ENCODE measurements at regions not wholly inside any gene's neighbourhood (a gene's known extent, or its start where the extent isn't known, plus 50 kb on each side); places are given as distances from the start of the nearest gene placed in this dataset.

DNA sequence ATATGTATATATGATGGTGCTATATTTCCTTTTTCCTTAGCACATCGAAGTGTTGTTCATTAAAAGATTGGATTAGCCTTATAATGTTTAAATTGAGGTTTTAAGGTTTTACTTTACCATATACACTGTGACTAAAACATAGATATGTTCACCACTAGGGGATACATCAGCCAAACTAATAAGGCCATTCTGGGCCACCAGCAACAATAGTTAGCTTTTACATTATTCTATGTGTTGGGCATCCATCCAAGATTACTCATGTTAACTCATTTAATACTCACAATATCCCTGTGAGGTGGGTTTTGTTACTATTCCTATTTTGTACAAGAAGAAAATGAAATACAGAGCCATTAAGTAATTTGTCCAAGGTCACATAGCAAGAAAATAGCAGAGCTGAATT is 202.6 kb upstream of the AVPR1A start (continued):
- TF ChIP-seq PAWR (CRISPR knock-in tag; IDR thresholded peaks at IDR 0.05; ENCODE audit: borderline replicate concordance) (no peak), MNT (IDR thresholded peaks at IDR 0.05) (no peak), ZNF30 (CRISPR knock-in tag; IDR thresholded peaks at IDR 0.05) (no peak), RBM39 (IDR thresholded peaks at IDR 0.05; ENCODE audit: low read depth, low read length, poor library complexity, severe bottlenecking) (no peak), SPEN (CRISPR knock-in tag; IDR thresholded peaks at IDR 0.05; ENCODE audit: low read depth) (no peak), AKAP8 (CRISPR knock-in tag; IDR thresholded peaks at IDR 0.05) (no peak), PAF1 (CRISPR knock-in tag; IDR thresholded peaks at IDR 0.05) (no peak), ZNF790 (CRISPR knock-in tag; IDR thresholded peaks at IDR 0.05; ENCODE audit: borderline replicate concordance) (no peak)
- TF ChIP-seq, protein P1, sequence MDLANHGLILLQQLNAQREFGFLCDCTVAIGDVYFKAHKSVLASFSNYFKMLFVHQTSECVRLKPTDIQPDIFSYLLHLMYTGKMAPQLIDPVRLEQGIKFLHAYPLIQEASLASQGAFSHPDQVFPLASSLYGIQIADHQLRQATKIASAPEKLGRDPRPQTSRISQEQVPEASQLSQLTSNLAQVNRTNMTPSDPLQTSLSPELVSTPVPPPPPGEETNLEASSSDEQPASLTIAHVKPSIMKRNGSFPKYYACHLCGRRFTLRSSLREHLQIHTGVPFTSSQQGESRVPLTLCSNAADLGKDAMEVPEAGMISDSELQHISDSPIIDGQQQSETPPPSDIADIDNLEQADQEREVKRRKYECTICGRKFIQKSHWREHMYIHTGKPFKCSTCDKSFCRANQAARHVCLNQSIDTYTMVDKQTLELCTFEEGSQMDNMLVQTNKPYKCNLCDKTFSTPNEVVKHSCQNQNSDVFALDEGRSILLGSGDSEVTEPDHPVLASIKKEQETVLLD (CRISPR knock-in tag; IDR thresholded peaks at IDR 0.05; ENCODE audit: low read depth), result no peak

- ChIA-PET POLR2A (no interaction called here), CTCF (ENCODE audit: low intra/inter-chr PET ratio, low total read pairs) (no interaction called here)
- intact Hi-C loops (cut with micrococcal nuclease; ENCODE audit: unreplicated experiment), result no loop called here
- H3K4me2 ChIP-seq (ENCODE audit: low read depth, low read length), result no peak overlapping the region
- no peak overlapping the region for H3K27ac ChIP-seq (ENCODE audit: extremely low read length, insufficient read depth, low read length)
- no peaks in the 10 kb centered on the region for H4K20me1 ChIP-seq (ENCODE audit: insufficient read depth, low read length)
- FAIRE-seq (no peak), DNase-seq (ENCODE audit: low spot score) (no peak), ATAC-seq (no peak)
- H3K9me3 ChIP-seq (ENCODE audit: low read length), result no peaks in the 10 kb centered on the region
- H3K4me1 ChIP-seq (ENCODE audit: insufficient read depth, low read length), result no peaks in the 10 kb centered on the region
- no peaks in the 10 kb centered on the region for H3K27me3 ChIP-seq (ENCODE audit: control insufficient read depth in 1 of 2, insufficient read depth in 2 of 2, low read length in 2 of 2)
- no peaks in the 10 kb centered on the region for H3K79me2 ChIP-seq (ENCODE audit: insufficient read depth, low read length)
- H3K4me3 ChIP-seq (replicated peaks in 1 of 3; ENCODE audit: insufficient read depth in 1 of 3, low read depth in 2 of 3, low read length in 3 of 3), result no peak overlapping the region
- no peak overlapping the region for H3K9ac ChIP-seq (ENCODE audit: insufficient read depth, low read depth, low read length)
- under 1% methylated on average over 3 of the region's 3 CpGs for WGBS (ENCODE audit: low lambda C conversion rate)
- BruUV-seq (replicated peaks), result no TSS peak
- no peak overlapping the region for H2AFZ ChIP-seq (ENCODE audit: low read length)
- H3K36me3 ChIP-seq (replicated peaks in 1 of 2; ENCODE audit: control insufficient read depth in 1 of 2, insufficient read depth in 2 of 2, low read length in 2 of 2), result no peaks in the 10 kb centered on the region
- in situ Hi-C loops (cut with HindIII; ENCODE audit: extremely low pct_ligation_motif_present, low pct_unique_long_range_greater_than_20kb), result no loop called here
- TF ChIP-seq NR2C2 (CRISPR knock-in tag; IDR thresholded peaks at IDR 0.05; ENCODE audit: borderline replicate concordance) (no peak), ZNF766 (CRISPR knock-in tag; IDR thresholded peaks at IDR 0.05; ENCODE audit: borderline replicate concordance) (no peak), REPIN1 (CRISPR knock-in tag; IDR thresholded peaks at IDR 0.05; ENCODE audit: borderline replicate concordance, low read depth) (no peak)
- TF ChIP-seq, protein P2, sequence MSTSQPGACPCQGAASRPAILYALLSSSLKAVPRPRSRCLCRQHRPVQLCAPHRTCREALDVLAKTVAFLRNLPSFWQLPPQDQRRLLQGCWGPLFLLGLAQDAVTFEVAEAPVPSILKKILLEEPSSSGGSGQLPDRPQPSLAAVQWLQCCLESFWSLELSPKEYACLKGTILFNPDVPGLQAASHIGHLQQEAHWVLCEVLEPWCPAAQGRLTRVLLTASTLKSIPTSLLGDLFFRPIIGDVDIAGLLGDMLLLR (CRISPR knock-in tag; IDR thresholded peaks at IDR 0.05), result no peak
- TF ChIP-seq, protein P3, sequence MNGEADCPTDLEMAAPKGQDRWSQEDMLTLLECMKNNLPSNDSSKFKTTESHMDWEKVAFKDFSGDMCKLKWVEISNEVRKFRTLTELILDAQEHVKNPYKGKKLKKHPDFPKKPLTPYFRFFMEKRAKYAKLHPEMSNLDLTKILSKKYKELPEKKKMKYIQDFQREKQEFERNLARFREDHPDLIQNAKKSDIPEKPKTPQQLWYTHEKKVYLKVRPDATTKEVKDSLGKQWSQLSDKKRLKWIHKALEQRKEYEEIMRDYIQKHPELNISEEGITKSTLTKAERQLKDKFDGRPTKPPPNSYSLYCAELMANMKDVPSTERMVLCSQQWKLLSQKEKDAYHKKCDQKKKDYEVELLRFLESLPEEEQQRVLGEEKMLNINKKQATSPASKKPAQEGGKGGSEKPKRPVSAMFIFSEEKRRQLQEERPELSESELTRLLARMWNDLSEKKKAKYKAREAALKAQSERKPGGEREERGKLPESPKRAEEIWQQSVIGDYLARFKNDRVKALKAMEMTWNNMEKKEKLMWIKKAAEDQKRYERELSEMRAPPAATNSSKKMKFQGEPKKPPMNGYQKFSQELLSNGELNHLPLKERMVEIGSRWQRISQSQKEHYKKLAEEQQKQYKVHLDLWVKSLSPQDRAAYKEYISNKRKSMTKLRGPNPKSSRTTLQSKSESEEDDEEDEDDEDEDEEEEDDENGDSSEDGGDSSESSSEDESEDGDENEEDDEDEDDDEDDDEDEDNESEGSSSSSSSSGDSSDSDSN (CRISPR knock-in tag; IDR thresholded peaks at IDR 0.05), result no peak
- TF ChIP-seq, protein P4, sequence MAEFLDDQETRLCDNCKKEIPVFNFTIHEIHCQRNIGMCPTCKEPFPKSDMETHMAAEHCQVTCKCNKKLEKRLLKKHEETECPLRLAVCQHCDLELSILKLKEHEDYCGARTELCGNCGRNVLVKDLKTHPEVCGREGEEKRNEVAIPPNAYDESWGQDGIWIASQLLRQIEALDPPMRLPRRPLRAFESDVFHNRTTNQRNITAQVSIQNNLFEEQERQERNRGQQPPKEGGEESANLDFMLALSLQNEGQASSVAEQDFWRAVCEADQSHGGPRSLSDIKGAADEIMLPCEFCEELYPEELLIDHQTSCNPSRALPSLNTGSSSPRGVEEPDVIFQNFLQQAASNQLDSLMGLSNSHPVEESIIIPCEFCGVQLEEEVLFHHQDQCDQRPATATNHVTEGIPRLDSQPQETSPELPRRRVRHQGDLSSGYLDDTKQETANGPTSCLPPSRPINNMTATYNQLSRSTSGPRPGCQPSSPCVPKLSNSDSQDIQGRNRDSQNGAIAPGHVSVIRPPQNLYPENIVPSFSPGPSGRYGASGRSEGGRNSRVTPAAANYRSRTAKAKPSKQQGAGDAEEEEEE (CRISPR knock-in tag; IDR thresholded peaks at IDR 0.05; ENCODE audit: borderline replicate concordance), result no peak
These were observed 200.4 kb upstream of the AVPR1A start for GRCh38 chr12:63351370-63351769.

All from HepG2 (cell line).